ENCODE measurements at regions not wholly inside any gene's neighbourhood (a gene's known extent, or its start where the extent isn't known, plus 50 kb on each side); places are given as distances from the start of the nearest gene placed in this dataset.

DNA sequence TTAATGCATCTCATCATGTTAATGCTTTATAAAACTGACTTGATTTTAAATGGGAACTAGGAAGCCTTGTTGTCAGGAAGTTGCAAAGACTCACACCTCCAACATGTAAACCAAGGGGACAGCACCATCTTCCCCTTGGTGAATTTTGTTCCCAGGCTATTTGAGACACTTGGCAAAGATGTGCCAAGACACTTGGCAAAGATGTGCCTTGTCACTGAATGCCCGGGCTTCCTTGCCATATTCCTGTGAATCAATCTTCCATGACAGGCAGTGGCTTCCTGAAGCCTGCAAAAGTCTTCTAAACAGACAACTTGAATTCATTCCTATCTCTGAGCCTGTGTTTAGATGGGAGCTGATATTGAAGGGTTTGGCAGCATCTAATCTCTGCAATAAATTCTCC lies 465.4 kb upstream of the C16orf82 start:
- H3K4me1 ChIP-seq (ENCODE audit: control insufficient read depth, insufficient read depth, low read length), result no peaks in the 10 kb centered on the region
- ATAC-seq (no peak), FAIRE-seq (no peak), DNase-seq (ENCODE audit: low read depth, low spot score) (no peak)
- POLR2A ChIA-PET, result no interaction called here
- intact Hi-C loops (cut with micrococcal nuclease; ENCODE audit: unreplicated experiment), result no loop called here
- no peaks in the 10 kb centered on the region for H3K36me3 ChIP-seq (ENCODE audit: control insufficient read depth in 2 of 2, insufficient read depth in 2 of 2, low read length in 1 of 2)
- H2AFZ ChIP-seq (ENCODE audit: control insufficient read depth, low read depth, low read length), result no peak overlapping the region
- no peak overlapping the region for H3K27ac ChIP-seq (ENCODE audit: control insufficient read depth, insufficient read depth)
- in situ Hi-C loops (cut with MboI), result no loop called here
- no TSS peak for BruUV-seq (replicated peaks)
- WGBS (ENCODE audit: insufficient coverage, insufficient replicate concordance, low lambda C conversion rate, missing lambda C conversion rate), result 0% methylated on average over 1 of the region's 1 CpG
- TF ChIP-seq SPI1 (IDR thresholded peaks at IDR 0.05; ENCODE audit: borderline replicate concordance, insufficient read depth, low read depth, low read length) (no peak), ZNF384 (IDR thresholded peaks at IDR 0.05; ENCODE audit: borderline replicate concordance, low read depth, low read length) (no peak), ETV6 (conservative IDR thresholded peaks at IDR 0.05 in 1 of 2, IDR thresholded peaks at IDR 0.05 in 1 of 2; ENCODE audit: borderline replicate concordance in 1 of 2, low read depth in 1 of 2) (no peak), ZNF207 (IDR thresholded peaks at IDR 0.05; ENCODE audit: borderline replicate concordance) (no peak)
- TF ChIP-seq, protein P1, sequence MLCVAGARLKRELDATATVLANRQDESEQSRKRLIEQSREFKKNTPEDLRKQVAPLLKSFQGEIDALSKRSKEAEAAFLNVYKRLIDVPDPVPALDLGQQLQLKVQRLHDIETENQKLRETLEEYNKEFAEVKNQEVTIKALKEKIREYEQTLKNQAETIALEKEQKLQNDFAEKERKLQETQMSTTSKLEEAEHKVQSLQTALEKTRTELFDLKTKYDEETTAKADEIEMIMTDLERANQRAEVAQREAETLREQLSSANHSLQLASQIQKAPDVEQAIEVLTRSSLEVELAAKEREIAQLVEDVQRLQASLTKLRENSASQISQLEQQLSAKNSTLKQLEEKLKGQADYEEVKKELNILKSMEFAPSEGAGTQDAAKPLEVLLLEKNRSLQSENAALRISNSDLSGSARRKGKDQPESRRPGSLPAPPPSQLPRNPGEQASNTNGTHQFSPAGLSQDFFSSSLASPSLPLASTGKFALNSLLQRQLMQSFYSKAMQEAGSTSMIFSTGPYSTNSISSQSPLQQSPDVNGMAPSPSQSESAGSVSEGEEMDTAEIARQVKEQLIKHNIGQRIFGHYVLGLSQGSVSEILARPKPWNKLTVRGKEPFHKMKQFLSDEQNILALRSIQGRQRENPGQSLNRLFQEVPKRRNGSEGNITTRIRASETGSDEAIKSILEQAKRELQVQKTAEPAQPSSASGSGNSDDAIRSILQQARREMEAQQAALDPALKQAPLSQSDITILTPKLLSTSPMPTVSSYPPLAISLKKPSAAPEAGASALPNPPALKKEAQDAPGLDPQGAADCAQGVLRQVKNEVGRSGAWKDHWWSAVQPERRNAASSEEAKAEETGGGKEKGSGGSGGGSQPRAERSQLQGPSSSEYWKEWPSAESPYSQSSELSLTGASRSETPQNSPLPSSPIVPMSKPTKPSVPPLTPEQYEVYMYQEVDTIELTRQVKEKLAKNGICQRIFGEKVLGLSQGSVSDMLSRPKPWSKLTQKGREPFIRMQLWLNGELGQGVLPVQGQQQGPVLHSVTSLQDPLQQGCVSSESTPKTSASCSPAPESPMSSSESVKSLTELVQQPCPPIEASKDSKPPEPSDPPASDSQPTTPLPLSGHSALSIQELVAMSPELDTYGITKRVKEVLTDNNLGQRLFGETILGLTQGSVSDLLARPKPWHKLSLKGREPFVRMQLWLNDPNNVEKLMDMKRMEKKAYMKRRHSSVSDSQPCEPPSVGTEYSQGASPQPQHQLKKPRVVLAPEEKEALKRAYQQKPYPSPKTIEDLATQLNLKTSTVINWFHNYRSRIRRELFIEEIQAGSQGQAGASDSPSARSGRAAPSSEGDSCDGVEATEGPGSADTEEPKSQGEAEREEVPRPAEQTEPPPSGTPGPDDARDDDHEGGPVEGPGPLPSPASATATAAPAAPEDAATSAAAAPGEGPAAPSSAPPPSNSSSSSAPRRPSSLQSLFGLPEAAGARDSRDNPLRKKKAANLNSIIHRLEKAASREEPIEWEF (IDR thresholded peaks at IDR 0.05; ENCODE audit: insufficient replicate concordance, low read depth, low read length), result no peak
- H3K4me2 ChIP-seq (ENCODE audit: control insufficient read depth, insufficient read depth), result no peak overlapping the region
- RAD21 ChIA-PET (ENCODE audit: unreplicated experiment), result no interaction called here
- CTCF ChIA-PET, result no interaction called here
- no peaks in the 10 kb centered on the region; a peak in 1 of 4 replicates for H3K27me3 ChIP-seq (replicated peaks in 1 of 2; ENCODE audit: control insufficient read depth in 2 of 2, insufficient read depth in 2 of 2, low read length in 1 of 2)
- H4K20me1 ChIP-seq (ENCODE audit: control insufficient read depth, insufficient read depth), result no peaks in the 10 kb centered on the region
- H3K9ac ChIP-seq (ENCODE audit: control insufficient read depth, insufficient read depth, low read length), result no peak overlapping the region
- no peaks in the 10 kb centered on the region for H3K9me3 ChIP-seq (replicated peaks; ENCODE audit: control insufficient read depth, insufficient read depth, low read length)
- no peaks in the 10 kb centered on the region for H3K79me2 ChIP-seq (ENCODE audit: control insufficient read depth, insufficient read depth, low read length)
- SMC1A ChIA-PET (ENCODE audit: uncharacterized antibody, unreplicated experiment), result no interaction called here
- no peak overlapping the region for H3K4me3 ChIP-seq

All from GM12878 (cell line).